ENCODE measurements at regions not wholly inside any gene's neighbourhood (a gene's known extent, or its start where the extent isn't known, plus 50 kb on each side); places are given as distances from the start of the nearest gene placed in this dataset.

- no peak for DNase-seq
- in situ Hi-C loops (cut with HindIII; ENCODE audit: low pct_ligation_motif_present, low sequenced_read_pairs): no loop called here
- H3K27me3 ChIP-seq (replicated peaks): no peaks in the 10 kb centered on the region
- H3K4me3 ChIP-seq (ENCODE audit: low read depth, low read length): no peak overlapping the region
- no peak for TF ChIP-seq CTCF (IDR thresholded peaks at IDR 0.05; ENCODE audit: low read depth, low read length, missing control alignments)
- no peaks in the 10 kb centered on the region for H3K36me3 ChIP-seq (replicated peaks)
- H3K27ac ChIP-seq: no peak overlapping the region
These were observed 318.7 kb downstream of the SLC7A11 start for GRCh38 chr4:137923494-137923893.

- TF ChIP-seq CTCF (IDR thresholded peaks at IDR 0.05; ENCODE audit: low read depth, low read length, missing control alignments): no peak
- DNase-seq: no peak
- Histone ChIP-seq H3K27me3 (replicated peaks) (no peaks in the 10 kb centered on the region), H3K27ac (no peak overlapping the region), H3K36me3 (replicated peaks) (no peaks in the 10 kb centered on the region), H3K4me3 (ENCODE audit: low read depth, low read length) (no peak overlapping the region)
- in situ Hi-C loops (cut with HindIII; ENCODE audit: low pct_ligation_motif_present, low sequenced_read_pairs): no loop called here
These were observed 319.4 kb downstream of the SLC7A11 start for GRCh38 chr4:137922721-137923120.

- DNase-seq: no peak
- in situ Hi-C loops (cut with HindIII; ENCODE audit: low pct_ligation_motif_present, low sequenced_read_pairs): no loop called here
These were observed 332.4 kb downstream of the SLC7A11 start for GRCh38 chr4:137909529-137910309.

GRCh38 chr4:137905930-137906329 is 336.2 kb downstream of the SLC7A11 start:
- DNase-seq: peak; percentile 59
- Histone ChIP-seq H3K27me3 (replicated peaks) (no peaks in the 10 kb centered on the region), H3K36me3 (replicated peaks) (no peaks in the 10 kb centered on the region), H3K27ac (no peak overlapping the region), H3K4me3 (ENCODE audit: low read depth, low read length) (no peak overlapping the region)
- in situ Hi-C loops (cut with HindIII; ENCODE audit: low pct_ligation_motif_present, low sequenced_read_pairs): no loop called here
- no peak for TF ChIP-seq CTCF (IDR thresholded peaks at IDR 0.05; ENCODE audit: low read depth, low read length, missing control alignments)

More at GRCh38 chr4:137909529-137910309, 332.4 kb downstream of the SLC7A11 start:
- Histone ChIP-seq H3K4me3 (ENCODE audit: low read depth, low read length) (no peak overlapping the region), H3K36me3 (replicated peaks) (no peaks in the 10 kb centered on the region), H3K27ac (no peak overlapping the region), H3K27me3 (replicated peaks) (no peaks in the 10 kb centered on the region)
- no peak for TF ChIP-seq CTCF (IDR thresholded peaks at IDR 0.05; ENCODE audit: low read depth, low read length, missing control alignments)

- Histone ChIP-seq H3K36me3 (replicated peaks) (no peaks in the 10 kb centered on the region), H3K27ac (no peak overlapping the region), H3K4me3 (ENCODE audit: low read depth, low read length) (no peak overlapping the region), H3K27me3 (replicated peaks) (no peaks in the 10 kb centered on the region)
- TF ChIP-seq CTCF (IDR thresholded peaks at IDR 0.05; ENCODE audit: low read depth, low read length, missing control alignments): no peak
- in situ Hi-C loops (cut with HindIII; ENCODE audit: low pct_ligation_motif_present, low sequenced_read_pairs): no loop called here
- DNase-seq: no peak
These were observed 341.0 kb downstream of the SLC7A11 start for GRCh38 chr4:137901114-137901513.
